HCT116 (cell line): ENCODE measurements at regions not wholly inside any gene's neighbourhood (a gene's known extent, or its start where the extent isn't known, plus 50 kb on each side); places are given as distances from the start of the nearest gene placed in this dataset.
"Not testable (repeated sequence)": the region's sequence is repeated elsewhere in the genome, so short reads cannot be mapped to it uniquely, and the experiment has no call there.

Experiments
- ATAC-seq: fragments of 200-7000 bp; cut with Tn5 transposase; 2 replicates; pipeline ENCODE4 v1.9.1; 2020; ENCODE audit warnings: mild to moderate bottlenecking, moderate library complexity
- BruUV-seq: library from RNA; stranded (reverse); fragments of 400-500 nt; replicated peaks from 2 replicates; lab custom pipeline; 2021; lab: Mats Ljungman, UMichigan
- CTCF ChIA-PET: fragments of 300-600 bp; sonication (Branson Sonifier 250); formaldehyde crosslinking; loops from one replicate; lab custom pipeline; 2021; ENCODE audit warnings: antibody characterized with exemption; lab: Charles Lee
- POLR2A ChIA-PET: fragments of 300-600, 350-600 bp; sonication (Branson Sonifier 250); formaldehyde crosslinking; loops from one replicate; lab custom pipeline; 2021; ENCODE audit warnings: antibody characterized with exemption; lab: Charles Lee
- RAD21 ChIA-PET, 2 experiments: fragments of 300-600 bp; sonication (Branson Sonifier 250); formaldehyde crosslinking; loops; one replicate each; lab custom pipeline; 2023; ENCODE audit warnings: low total read pairs in 2 of 2; ENCODE audit not compliant: uncharacterized antibody in 2 of 2, unreplicated experiment in 2 of 2, low non-redundant PET in 1 of 2; lab: Charles Lee
- DNase-seq: peaks from one replicate; pipeline ENCODE4 v3.0.0-alpha.2; 2010; ENCODE audit warnings: low read depth, low spot score
- H2AFZ ChIP-seq: fragments of 200-600 bp; shearing (Covaris generic), sonication (generic); 2 replicates; pipeline ENCODE4 v1.6.1; 2017; ENCODE audit warnings: low read depth, mixed run types, mixed read lengths, antibody characterized with exemption, low read length; ENCODE audit not compliant: poor library complexity, severe bottlenecking
- H3K27ac ChIP-seq: 2 replicates; pipeline ENCODE4 v1.5.1; 2012; ENCODE audit warnings: low read depth, low read length
- H3K27me3 ChIP-seq: fragments of 200-600 bp; sonication (generic); 2 replicates; pipeline ENCODE4 v1.6.1; 2016; ENCODE audit warnings: mixed run types, low read length, mixed read lengths; ENCODE audit not compliant: insufficient read depth
- H3K36me3 ChIP-seq, 2 experiments: fragments of 200-500 bp in 1 of 2; fragments of 200-600 bp in 1 of 2; sonication (Bioruptor generic) in 1 of 2; sonication (generic) in 1 of 2; 2 replicates each; pipeline versions ENCODE4 v1.5.1 to v1.6.1; 2014 to 2016; ENCODE audit warnings: low read length in 2 of 2, inconsistent platforms in 1 of 2, mixed read lengths in 1 of 2, mixed run types in 1 of 2; ENCODE audit not compliant: insufficient read depth in 2 of 2, control insufficient read depth in 1 of 2
- H3K4me1 ChIP-seq, 2 experiments: fragments of 200-600 bp in 1 of 2; sonication (generic) in 1 of 2; 2 replicates each; pipeline versions ENCODE4 v1.5.1 to v1.6.1; 2012 to 2017; ENCODE audit warnings: low read length in 2 of 2, inconsistent platforms in 1 of 2, mild to moderate bottlenecking in 1 of 2, mixed read lengths in 1 of 2, mixed run types in 1 of 2, moderate library complexity in 1 of 2; ENCODE audit not compliant: insufficient read depth in 2 of 2, control insufficient read depth in 1 of 2
- H3K4me2 ChIP-seq: fragments of 200-600 bp; sonication (generic); 2 replicates; pipeline ENCODE4 v1.6.1; 2017; ENCODE audit warnings: mixed run types, low read length, mixed read lengths
- H3K4me3 ChIP-seq, 2 experiments: fragments of 200-600 bp in 1 of 2; sonication (generic) in 1 of 2; replicated peaks in 1 of 2; 2 replicates each; pipeline ENCODE4 v1.5.1; 2011 to 2016; ENCODE audit warnings: low read length in 2 of 2, control low read depth in 1 of 2, low read depth in 1 of 2, mild to moderate bottlenecking in 1 of 2, mixed read lengths in 1 of 2, mixed run types in 1 of 2
- H3K79me2 ChIP-seq: fragments of 200-600 bp; sonication (generic); 2 replicates; pipeline ENCODE4 v1.6.1; 2017; ENCODE audit warnings: mild to moderate bottlenecking, mixed run types, low read length, moderate library complexity, mixed read lengths; ENCODE audit not compliant: insufficient read depth
- H3K9ac ChIP-seq: fragments of 200-600 bp; sonication (generic); 2 replicates; pipeline ENCODE4 v1.6.1; 2016; ENCODE audit warnings: low read length, mixed read lengths
- H3K9me2 ChIP-seq: fragments of 200-600 bp; sonication (generic), shearing (Covaris generic); 2 replicates; pipeline ENCODE4 v1.6.1; 2017; ENCODE audit warnings: mixed run types, mild to moderate bottlenecking, moderate library complexity; ENCODE audit not compliant: insufficient read depth
- H3K9me3 ChIP-seq, 2 experiments: fragments of 200-500 bp in 1 of 2; fragments of 200-600 bp in 1 of 2; sonication (Bioruptor generic) in 1 of 2; sonication (generic) in 1 of 2; 2 replicates each; pipeline ENCODE4 v1.6.1; 2014 to 2017; ENCODE audit warnings: low read length in 2 of 2, mixed read lengths in 2 of 2, inconsistent platforms in 1 of 2, low read depth in 1 of 2, mild to moderate bottlenecking in 1 of 2, mixed run types in 1 of 2, moderate library complexity in 1 of 2; ENCODE audit not compliant: control insufficient read depth in 1 of 2, insufficient read depth in 1 of 2
- H4K20me1 ChIP-seq: fragments of 200-600 bp; sonication (generic), shearing (Covaris generic); 2 replicates; pipeline ENCODE4 v1.6.1; 2017; ENCODE audit warnings: mixed run types, mild to moderate bottlenecking, moderate library complexity; ENCODE audit not compliant: insufficient read depth
- CBX3 ChIP-seq: IDR thresholded peaks from 2 replicates; pipeline ENCODE4 v1.6.1; 2012; ENCODE audit warnings: low read depth
- EZH2phosphoT487 ChIP-seq: fragments of 200-600 bp; IDR thresholded peaks from 2 replicates; pipeline ENCODE4 v1.6.1; 2018; ENCODE audit warnings: antibody characterized with exemption, borderline replicate concordance
- RAD21 ChIP-seq: IDR thresholded peaks from 2 replicates; pipeline ENCODE4 v1.6.1; 2012; ENCODE audit warnings: low read depth, mild to moderate bottlenecking
- YY1 ChIP-seq: IDR thresholded peaks from 2 replicates; pipeline ENCODE4 v1.6.1; 2011; ENCODE audit warnings: low read length, low read depth, moderate library complexity, mild to moderate bottlenecking; ENCODE audit not compliant: insufficient replicate concordance; ENCODE audit errors: extremely low read depth
- intact Hi-C: fragments of 100-400 bp; cut with micrococcal nuclease; formaldehyde crosslinking; loops from 2 replicates; pipeline ENCODE4 v1.10.0; 2022
- TF ChIP-seq, protein P1 (sequence below), 3 experiments: fragments of 200-600 bp in 1 of 3; sonication (generic) in 1 of 3; IDR thresholded peaks in 2 of 3; conservative IDR thresholded peaks in 1 of 3; 2 replicates each; pipeline ENCODE4 v1.5.1; 2012 to 2017; ENCODE audit warnings: low read depth in 2 of 3, low read length in 2 of 3, antibody characterized with exemption in 1 of 3, borderline replicate concordance in 1 of 3, control low read depth in 1 of 3, mild to moderate bottlenecking in 1 of 3, mixed read lengths in 1 of 3, mixed run types in 1 of 3, moderate library complexity in 1 of 3; ENCODE audit not compliant: insufficient read depth in 1 of 3
- TF ChIP-seq, protein P2 (sequence below): IDR thresholded peaks from 2 replicates; pipeline ENCODE4 v1.6.1; 2012

DNA sequence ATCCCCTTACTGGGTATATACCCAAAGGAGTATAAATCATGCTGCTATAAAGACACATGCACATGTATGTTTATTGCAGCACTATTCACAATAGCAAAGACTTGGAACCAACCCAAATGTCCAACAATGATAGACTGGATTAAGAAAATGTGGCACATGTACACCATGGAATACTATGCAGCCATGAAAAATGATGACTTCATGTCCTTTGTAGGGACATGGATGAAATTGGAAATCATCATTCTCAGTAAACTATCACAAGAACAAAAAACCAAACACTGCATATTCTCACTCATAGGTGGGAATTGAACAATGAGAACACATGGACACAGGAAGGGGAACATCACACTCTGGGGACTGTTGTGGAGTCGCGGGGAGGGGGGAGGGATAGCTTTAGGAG lies 161.7 kb upstream of the PHACTR1 start:
- intact Hi-C loops, H3K4me2 ChIP-seq, H3K4me1 ChIP-seq, H3K27me3 ChIP-seq, H3K9me2 ChIP-seq, H4K20me1 ChIP-seq, ATAC-seq, POLR2A ChIA-PET, H3K36me3 ChIP-seq, CTCF ChIA-PET, H3K9me3 ChIP-seq, H3K9ac ChIP-seq, H3K79me2 ChIP-seq, H3K4me3 ChIP-seq, H2AFZ ChIP-seq, DNase-seq, H3K27ac ChIP-seq, RAD21 ChIA-PET, BruUV-seq: not testable (repeated sequence)

DNA sequence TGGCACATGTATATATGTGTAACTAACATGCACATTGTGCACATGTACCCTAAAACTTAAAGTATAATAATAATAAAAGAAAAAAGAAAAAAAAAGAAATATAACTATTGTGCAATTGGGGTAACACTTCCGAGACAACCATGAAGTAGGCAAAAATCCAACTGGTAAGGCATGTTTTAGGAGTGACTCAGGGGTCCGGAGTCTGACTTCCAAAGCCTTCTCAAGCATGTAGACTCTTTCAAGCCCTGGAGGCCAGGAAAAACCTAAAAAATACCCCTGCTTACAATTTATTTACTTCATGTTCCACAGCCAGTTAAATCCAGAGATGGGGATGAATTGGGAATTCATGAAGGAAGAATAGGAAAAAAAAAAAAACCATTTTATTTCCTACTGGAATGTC lies 161.3 kb upstream of the PHACTR1 start:
- H3K4me3 ChIP-seq: no peak overlapping the region
- H3K4me2 ChIP-seq: no peak overlapping the region
- no peaks in the 10 kb centered on the region for H3K9me2 ChIP-seq
- H4K20me1 ChIP-seq: no peaks in the 10 kb centered on the region
- DNase-seq (no peak), ATAC-seq (no peak)
- intact Hi-C loops: no loop called here
- no peaks in the 10 kb centered on the region for H3K9me3 ChIP-seq
- ChIA-PET POLR2A (no interaction called here), CTCF (no interaction called here), RAD21 (no interaction called here)
- no peak overlapping the region for H2AFZ ChIP-seq
- no peak overlapping the region for H3K9ac ChIP-seq
- H3K27me3 ChIP-seq: no peaks in the 10 kb centered on the region
- BruUV-seq: no TSS peak
- H3K27ac ChIP-seq: no peak overlapping the region
- TF ChIP-seq YY1: no peak
- no peak for TF ChIP-seq EZH2phosphoT487
- TF ChIP-seq, protein P1, sequence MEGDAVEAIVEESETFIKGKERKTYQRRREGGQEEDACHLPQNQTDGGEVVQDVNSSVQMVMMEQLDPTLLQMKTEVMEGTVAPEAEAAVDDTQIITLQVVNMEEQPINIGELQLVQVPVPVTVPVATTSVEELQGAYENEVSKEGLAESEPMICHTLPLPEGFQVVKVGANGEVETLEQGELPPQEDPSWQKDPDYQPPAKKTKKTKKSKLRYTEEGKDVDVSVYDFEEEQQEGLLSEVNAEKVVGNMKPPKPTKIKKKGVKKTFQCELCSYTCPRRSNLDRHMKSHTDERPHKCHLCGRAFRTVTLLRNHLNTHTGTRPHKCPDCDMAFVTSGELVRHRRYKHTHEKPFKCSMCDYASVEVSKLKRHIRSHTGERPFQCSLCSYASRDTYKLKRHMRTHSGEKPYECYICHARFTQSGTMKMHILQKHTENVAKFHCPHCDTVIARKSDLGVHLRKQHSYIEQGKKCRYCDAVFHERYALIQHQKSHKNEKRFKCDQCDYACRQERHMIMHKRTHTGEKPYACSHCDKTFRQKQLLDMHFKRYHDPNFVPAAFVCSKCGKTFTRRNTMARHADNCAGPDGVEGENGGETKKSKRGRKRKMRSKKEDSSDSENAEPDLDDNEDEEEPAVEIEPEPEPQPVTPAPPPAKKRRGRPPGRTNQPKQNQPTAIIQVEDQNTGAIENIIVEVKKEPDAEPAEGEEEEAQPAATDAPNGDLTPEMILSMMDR (IDR thresholded peaks at IDR 0.05 in 2 of 3, conservative IDR thresholded peaks at IDR 0.05 in 1 of 3; ENCODE audit: borderline replicate concordance in 1 of 3, insufficient read depth in 1 of 3, low read depth in 2 of 3, low read length in 2 of 3): no peak
- no peak for TF ChIP-seq RAD21
- TF ChIP-seq, protein P2, sequence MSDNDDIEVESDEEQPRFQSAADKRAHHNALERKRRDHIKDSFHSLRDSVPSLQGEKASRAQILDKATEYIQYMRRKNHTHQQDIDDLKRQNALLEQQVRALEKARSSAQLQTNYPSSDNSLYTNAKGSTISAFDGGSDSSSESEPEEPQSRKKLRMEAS: no peak
- TF ChIP-seq CBX3: no peak
- no peaks in the 10 kb centered on the region for H3K4me1 ChIP-seq
- H3K79me2 ChIP-seq: no peaks in the 10 kb centered on the region
- no peaks in the 10 kb centered on the region for H3K36me3 ChIP-seq
